CD14-positive monocyte (primary cell): ENCODE measurements at regions not wholly inside any gene's neighbourhood (a gene's known extent, or its start where the extent isn't known, plus 50 kb on each side); places are given as distances from the start of the nearest gene placed in this dataset.
A peak's percentile ranks its signal among the peaks of the same experiment; 100 is the strongest.
"Not testable (repeated sequence)": the region's sequence is repeated elsewhere in the genome, so short reads cannot be mapped to it uniquely, and the experiment has no call there.

ENCODE experiments used
- DNase-seq, 3 donors: peaks; one replicate each; pipeline ENCODE4 v3.0.0-alpha.2; 2011 to 2022
- H2AFZ ChIP-seq: 2 replicates; pipeline ENCODE4 v1.6.0; 2012; ENCODE audit warnings: mild to moderate bottlenecking, low read depth, low read length, inconsistent platforms; ENCODE audit not compliant: insufficient read depth, poor library complexity, severe bottlenecking
- H3K27ac ChIP-seq, 2 donors: 1 replicate in 1 of 2; 2 replicates in 1 of 2; pipeline ENCODE4 v1.5.1; 2012 to 2013; ENCODE audit warnings: low read length in 2 of 2, control low read depth in 1 of 2, inconsistent platforms in 1 of 2, low read depth in 1 of 2, mild to moderate bottlenecking in 1 of 2
- H3K27me3 ChIP-seq, 2 donors: one replicate each; pipeline versions ENCODE4 v1.6.0 to v1.6.1; 2011 to 2013; ENCODE audit warnings: low read length in 2 of 2; ENCODE audit not compliant: control insufficient read depth in 2 of 2, insufficient read depth in 2 of 2
- H3K36me3 ChIP-seq, 2 donors: replicated peaks in 1 of 2; 1 replicate in 1 of 2; 2 replicates in 1 of 2; pipeline versions ENCODE4 v1.5.1 to v1.6.1; 2012 to 2013; ENCODE audit warnings: low read length in 2 of 2, control low read depth in 1 of 2, inconsistent platforms in 1 of 2, mild to moderate bottlenecking in 1 of 2; ENCODE audit not compliant: insufficient read depth in 2 of 2, control insufficient read depth in 1 of 2
- H3K4me1 ChIP-seq, 2 donors: 1 replicate in 1 of 2; 2 replicates in 1 of 2; pipeline versions ENCODE4 v1.5.1 to v1.6.1; 2012 to 2013; ENCODE audit warnings: low read length in 2 of 2, control low read depth in 1 of 2, inconsistent platforms in 1 of 2, mild to moderate bottlenecking in 1 of 2, moderate library complexity in 1 of 2; ENCODE audit not compliant: insufficient read depth in 2 of 2, control insufficient read depth in 1 of 2
- H3K4me2 ChIP-seq: replicated peaks from 2 replicates; pipeline ENCODE3; 2012; ENCODE audit warnings: low read length, moderate library complexity, mild to moderate bottlenecking; ENCODE audit not compliant: poor library complexity, severe bottlenecking; ENCODE audit errors: extremely low read depth
- H3K4me3 ChIP-seq, 3 experiments: fragments of 200-600 bp in 1 of 3; sonication (generic) in 1 of 3; replicated peaks in 1 of 3; 1 replicate in 2 of 3; 2 replicates in 1 of 3; pipeline ENCODE4 v1.5.1; 2011 to 2013; ENCODE audit warnings: low read length in 3 of 3, mild to moderate bottlenecking in 3 of 3, control low read depth in 2 of 3, low read depth in 2 of 3, inconsistent platforms in 1 of 3, moderate library complexity in 1 of 3
- H3K79me2 ChIP-seq: 2 replicates; pipeline ENCODE4 v1.6.0; 2012; ENCODE audit warnings: mild to moderate bottlenecking, control low read depth, inconsistent platforms, low read length, moderate library complexity; ENCODE audit not compliant: insufficient read depth
- H3K9ac ChIP-seq: 2 replicates; pipeline ENCODE4 v1.6.0; 2017; ENCODE audit warnings: low read length, mild to moderate bottlenecking; ENCODE audit not compliant: insufficient read depth, poor library complexity, severe bottlenecking
- H3K9me3 ChIP-seq, 2 donors: replicated peaks in 1 of 2; 1 replicate in 1 of 2; 2 replicates in 1 of 2; pipeline versions ENCODE4 v1.5.1 to v1.6.1; 2012 to 2013; ENCODE audit warnings: low read length in 2 of 2, control low read depth in 1 of 2; ENCODE audit not compliant: control insufficient read depth in 1 of 2, insufficient read depth in 1 of 2
- H4K20me1 ChIP-seq: 2 replicates; pipeline ENCODE4 v1.6.0; 2012; ENCODE audit warnings: mild to moderate bottlenecking, low read length, control low read depth, moderate library complexity; ENCODE audit not compliant: insufficient read depth
- H3K27ac Mint-ChIP-seq, 7 donors: one replicate each; pipeline ENCODE4 v1.8.0; 2020; ENCODE audit warnings: mild to moderate bottlenecking in 7 of 7, mixed read lengths in 7 of 7, moderate library complexity in 6 of 7, inconsistent platforms in 2 of 7
- H3K27me3 Mint-ChIP-seq, 3 donors: one replicate each; pipeline ENCODE4 v1.8.0; 2021 to 2022; ENCODE audit warnings: low read depth in 3 of 3, mild to moderate bottlenecking in 3 of 3, mixed read lengths in 3 of 3, moderate library complexity in 3 of 3, inconsistent platforms in 1 of 3
- H3K36me3 Mint-ChIP-seq, 2 donors: one replicate each; pipeline ENCODE4 v1.8.0; 2020; ENCODE audit warnings: mixed read lengths in 2 of 2, inconsistent platforms in 1 of 2, mild to moderate bottlenecking in 1 of 2
- H3K4me1 Mint-ChIP-seq: one replicate; pipeline ENCODE4 v1.8.0; 2020; ENCODE audit warnings: mild to moderate bottlenecking, mixed read lengths
- H3K4me3 Mint-ChIP-seq, 2 donors: one replicate each; pipeline ENCODE4 v1.8.0; 2020; ENCODE audit warnings: mild to moderate bottlenecking in 2 of 2, mixed read lengths in 2 of 2, moderate library complexity in 1 of 2
- H3K9me3 Mint-ChIP-seq, 7 donors: one replicate each; pipeline ENCODE4 v1.8.0; 2020 to 2022; ENCODE audit warnings: mixed read lengths in 7 of 7, mild to moderate bottlenecking in 6 of 7, moderate library complexity in 6 of 7, inconsistent platforms in 2 of 7
- CTCF ChIP-seq: fragments of 200-600 bp; IDR thresholded peaks from one replicate; pipeline ENCODE4 v1.8.0; 2022; ENCODE audit warnings: antibody characterized with exemption, mild to moderate bottlenecking
- WGBS: methylation state at CpG from one replicate; pipeline ENCODE4 v1.1.5; 2013; ENCODE audit warnings: missing lambda C conversion rate; ENCODE audit not compliant: insufficient coverage; 5-methylcytosine and 5-hydroxymethylcytosine counted together
- intact Hi-C, 2 donors: fragments of 100-400 bp; cut with micrococcal nuclease; formaldehyde crosslinking; loops; one replicate each; pipeline versions ENCODE4 v1.15.0 to v1.15.1; 2023

- no peak for TF ChIP-seq CTCF
- peaks cover 3 to 8% (median 6%) of the 10 kb centered on the region in 3 donors for H3K27me3 Mint-ChIP-seq
- no peaks in the 10 kb centered on the region for H3K79me2 ChIP-seq
- no peak for DNase-seq
- H3K4me1 Mint-ChIP-seq = no peaks in the 10 kb centered on the region
- no peak overlapping the region for H3K4me3 Mint-ChIP-seq
- H3K9ac ChIP-seq = no peak overlapping the region
- H3K9me3 ChIP-seq = no peaks in the 10 kb centered on the region
- intact Hi-C loops = no loop called here
- no peaks in the 10 kb centered on the region for H3K36me3 Mint-ChIP-seq
- H3K27ac Mint-ChIP-seq = no peak overlapping the region
- H3K4me3 ChIP-seq = no peak overlapping the region
- no peaks in the 10 kb centered on the region for H3K9me3 Mint-ChIP-seq
- no peak overlapping the region for H2AFZ ChIP-seq
- no peaks in the 10 kb centered on the region for H3K36me3 ChIP-seq
- H3K4me1 ChIP-seq = no peaks in the 10 kb centered on the region
- no peak overlapping the region for H3K27ac ChIP-seq
- 100% methylated on average over 3 of the region's 3 CpGs for WGBS
- no peaks in the 10 kb centered on the region for H3K27me3 ChIP-seq
- H3K4me2 ChIP-seq = no peak overlapping the region
- no peaks in the 10 kb centered on the region for H4K20me1 ChIP-seq
Observed at GRCh38 chr11:126132319-126132718, 69.7 kb upstream of the CDON start.

- not testable (repeated sequence) for H3K4me2 ChIP-seq
Observed at GRCh38 chr11:126130781-126131180, 68.1 kb upstream of the CDON start.

More at GRCh38 chr11:126130781-126131180, 68.1 kb upstream of the CDON start:
- H3K27ac Mint-ChIP-seq, H2AFZ ChIP-seq, intact Hi-C loops, H3K9me3 ChIP-seq, H3K9ac ChIP-seq, H3K79me2 ChIP-seq, H3K27me3 Mint-ChIP-seq, DNase-seq, H4K20me1 ChIP-seq, H3K36me3 ChIP-seq, H3K27ac ChIP-seq, H3K4me1 ChIP-seq, H3K4me1 Mint-ChIP-seq, H3K4me3 ChIP-seq, H3K27me3 ChIP-seq, H3K9me3 Mint-ChIP-seq, H3K36me3 Mint-ChIP-seq: not testable (repeated sequence)
- 100% methylated on average over 2 of the region's 11 CpGs for WGBS
- H3K4me3 Mint-ChIP-seq = peak overlapping the region in 1 of 2 donors; percentile 27
